ENCODE measurements at regions not wholly inside any gene's neighbourhood (a gene's known extent, or its start where the extent isn't known, plus 50 kb on each side); places are given as distances from the start of the nearest gene placed in this dataset.

DNA sequence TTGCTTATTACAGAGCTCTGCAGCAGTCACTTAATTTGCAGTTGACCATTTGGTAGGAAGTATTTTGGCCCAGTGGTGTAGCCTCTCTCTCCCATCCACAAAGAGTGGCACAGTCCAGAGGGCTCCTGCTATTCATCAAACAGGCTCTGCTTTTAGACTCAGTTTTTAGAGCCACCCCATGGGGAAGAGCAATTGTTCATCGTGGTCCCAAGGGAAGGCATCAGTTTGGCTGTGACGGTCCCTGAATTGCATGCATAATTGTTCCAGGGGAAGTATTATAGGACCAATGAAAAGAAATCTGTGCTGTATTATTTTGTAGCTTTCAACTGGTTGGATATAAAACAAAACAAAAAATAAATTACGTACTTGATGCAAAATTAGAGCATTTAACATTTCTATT is 799.0 kb downstream of the DACH1 start:
- no peak for DNase-seq

DNA sequence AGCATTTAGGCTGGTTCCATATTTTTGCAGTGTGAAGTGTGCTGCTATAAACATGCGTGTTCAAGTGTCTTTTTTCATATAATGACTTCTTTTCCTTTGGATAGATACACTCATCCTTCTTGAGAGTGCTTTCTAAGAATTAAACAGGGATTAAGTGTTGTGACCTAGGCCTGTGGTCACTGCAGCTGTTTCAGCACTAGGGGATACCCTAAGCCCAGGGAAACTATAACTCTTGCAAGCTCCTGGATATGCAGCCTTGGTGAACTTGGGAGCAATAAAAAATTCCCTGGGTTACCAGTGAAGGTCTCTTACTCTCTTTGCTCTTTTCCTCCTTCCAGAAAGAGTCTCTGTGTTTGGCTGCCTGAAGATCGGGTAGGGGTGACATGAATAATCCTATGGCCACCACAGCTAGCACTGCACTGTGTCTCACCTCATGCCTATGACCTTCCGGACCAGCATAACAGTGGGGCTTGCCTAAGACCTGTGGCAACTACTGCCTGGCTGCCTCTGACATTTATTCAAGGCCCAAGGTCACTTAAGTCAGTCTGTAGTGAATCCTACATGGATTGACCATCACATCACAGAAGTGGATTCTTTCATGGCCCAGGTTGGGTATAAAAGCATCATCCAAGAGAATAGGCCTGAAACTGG is 799.7 kb downstream of the DACH1 start:
- DNase-seq = no peak

- no peak for DNase-seq
Observed at GRCh38 chr13:71056581-71056980, 810.4 kb downstream of the DACH1 start.

GRCh38 chr13:71055644-71056043 is 811.4 kb downstream of the DACH1 start:
- no peak for DNase-seq

- no peak for DNase-seq
Observed at GRCh38 chr13:71055047-71055446, 812.0 kb downstream of the DACH1 start.

GRCh38 chr13:71054358-71054757 is 812.6 kb downstream of the DACH1 start:
- no peak for DNase-seq

DNA sequence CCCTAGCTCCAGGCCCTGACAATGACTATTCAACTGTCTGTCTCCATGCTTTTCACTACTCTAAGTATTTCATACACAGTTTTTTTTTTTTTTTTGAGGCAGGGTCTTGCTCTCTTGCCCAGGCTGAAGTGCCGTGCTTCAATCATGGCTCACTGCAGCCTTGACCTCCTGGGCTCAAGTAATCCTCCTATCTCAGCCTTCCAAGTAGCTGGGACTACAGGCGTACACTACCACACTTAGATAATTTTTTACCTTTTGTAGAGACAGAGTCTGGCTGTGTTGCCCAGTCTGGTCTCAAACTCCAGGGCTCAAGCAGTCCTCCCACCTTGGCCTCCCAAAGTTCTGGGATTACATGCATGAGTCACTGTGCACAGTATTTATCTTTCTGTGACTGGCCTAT is 815.4 kb downstream of the DACH1 start:
- DNase-seq = no peak

GRCh38 chr13:71046360-71047079 is 820.5 kb downstream of the DACH1 start:
- DNase-seq = no peak

GRCh38 chr13:71045101-71045500 is 821.9 kb downstream of the DACH1 start:
- DNase-seq = no peak

- no peak for DNase-seq
Observed at GRCh38 chr13:71039440-71039839, 827.6 kb downstream of the DACH1 start.

DNA sequence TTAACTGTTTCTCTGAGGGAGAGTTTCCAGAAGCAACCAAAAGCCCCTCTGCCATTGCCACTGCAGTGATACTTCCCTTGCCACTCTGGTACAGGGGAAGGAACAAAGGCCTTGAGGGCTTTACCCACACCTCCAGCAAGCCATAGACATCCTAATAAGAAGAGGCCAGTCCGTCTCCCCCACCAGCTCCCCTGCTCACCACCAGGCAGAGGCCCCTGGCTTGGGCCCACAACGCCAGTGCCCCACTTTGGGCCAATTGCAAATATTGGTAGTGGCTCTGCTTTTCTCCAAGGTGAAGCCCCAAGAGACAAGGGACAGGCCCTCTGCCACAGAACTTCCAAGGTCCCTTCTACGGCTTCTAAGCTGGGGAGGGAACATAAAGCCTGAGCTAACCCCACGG is 833.0 kb downstream of the DACH1 start:
- DNase-seq = no peak

DNA sequence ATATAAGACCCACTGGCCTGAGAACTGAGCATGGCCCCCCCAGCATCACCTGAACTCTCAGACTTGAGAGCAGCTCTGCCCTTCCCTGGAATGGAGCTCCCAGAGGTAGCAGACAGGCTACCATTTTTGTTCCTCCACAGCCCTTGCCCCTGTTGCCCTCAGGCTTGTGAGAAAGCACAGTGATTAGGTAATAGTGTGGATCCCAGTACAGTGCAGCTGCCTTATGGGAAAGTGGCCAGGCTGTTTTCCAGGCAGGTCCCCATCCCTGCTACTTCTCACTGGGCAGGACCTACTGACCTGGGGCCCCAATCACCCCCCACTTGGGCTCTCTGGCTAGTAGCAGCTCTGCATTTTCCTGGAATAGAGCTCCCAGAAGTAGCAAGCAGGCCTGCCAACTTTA is 834.0 kb downstream of the DACH1 start:
- DNase-seq = no peak

GRCh38 chr13:71030784-71031183 is 836.2 kb downstream of the DACH1 start:
- no peak for DNase-seq

DNA sequence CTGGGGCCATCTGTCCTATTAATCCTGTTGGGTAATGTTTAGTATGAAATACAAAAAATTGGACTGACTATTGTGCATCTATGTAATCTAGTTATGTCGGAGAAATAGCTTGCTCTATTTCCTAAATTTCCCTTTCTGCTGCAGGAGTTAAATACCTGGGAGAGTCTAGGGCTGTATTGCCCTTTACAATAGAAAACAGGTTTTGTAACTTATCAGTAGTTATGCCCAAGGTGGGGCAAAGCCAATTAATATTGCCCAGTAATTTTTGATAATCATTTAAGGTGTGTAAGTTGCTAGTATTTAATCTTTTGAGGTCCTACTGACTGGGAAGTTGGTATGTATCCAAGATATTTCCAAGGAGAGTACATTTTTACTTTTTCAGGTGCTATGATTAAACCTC is 838.1 kb downstream of the DACH1 start:
- no peak for DNase-seq

GRCh38 chr13:71021825-71022422 is 845.1 kb downstream of the DACH1 start:
- DNase-seq = no peak

DNA sequence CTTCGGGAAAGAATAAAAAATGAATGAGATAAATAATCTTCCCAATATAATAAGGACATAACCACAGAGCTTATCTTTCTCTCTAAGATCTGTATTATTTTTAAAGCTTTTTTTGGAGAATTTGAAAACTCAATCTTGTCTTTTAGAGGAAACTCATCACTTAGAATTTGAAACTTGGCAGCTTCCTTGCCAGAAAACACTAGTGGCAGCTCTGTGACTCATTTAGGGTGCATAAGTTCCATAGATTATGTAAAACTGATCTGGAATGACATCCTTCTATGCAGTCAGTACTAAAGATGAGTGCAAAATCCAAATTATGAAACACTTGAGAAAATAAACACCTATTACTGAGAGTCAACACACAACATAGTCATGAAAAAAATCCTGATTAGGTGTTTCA is 848.0 kb downstream of the DACH1 start:
- DNase-seq = no peak

DNA sequence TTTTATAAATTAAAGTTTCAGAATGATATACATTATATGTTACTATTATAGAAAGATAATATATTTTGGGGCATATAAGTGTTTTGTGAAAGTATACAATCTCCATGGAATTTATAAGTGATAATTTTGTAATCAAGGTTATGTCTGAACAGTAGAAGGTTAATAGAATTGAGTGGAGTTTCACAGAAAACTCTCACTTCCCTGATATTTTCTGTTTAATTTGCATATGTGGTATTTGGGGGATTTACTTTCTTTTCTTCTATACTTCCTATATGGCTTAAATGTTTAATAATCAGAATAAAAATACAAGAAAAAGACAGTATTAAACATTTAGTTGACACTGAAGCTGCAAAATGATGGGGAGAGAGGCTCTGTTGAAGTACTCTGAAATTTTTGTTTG is 848.5 kb downstream of the DACH1 start:
- DNase-seq = no peak

DNA sequence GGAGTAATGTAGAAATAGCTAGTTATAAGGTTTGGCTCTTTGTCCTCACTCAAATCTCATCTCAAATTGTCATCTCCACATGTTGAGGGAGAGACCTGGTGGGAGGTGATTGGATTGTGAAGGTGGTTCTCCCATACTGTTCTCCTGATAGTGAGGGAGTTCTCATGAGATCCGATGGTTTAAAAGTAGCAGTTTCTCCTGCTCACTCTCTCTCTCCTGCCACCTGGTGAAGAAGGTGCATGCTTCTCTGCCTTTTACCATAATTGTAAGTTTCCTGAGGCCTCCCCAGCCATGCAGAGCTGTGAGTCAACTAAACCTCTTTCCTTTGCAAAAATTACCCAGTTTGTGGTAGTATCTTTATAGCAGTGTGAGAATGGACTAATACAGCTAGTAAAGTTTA is 849.4 kb downstream of the DACH1 start:
- DNase-seq = no peak

DNA sequence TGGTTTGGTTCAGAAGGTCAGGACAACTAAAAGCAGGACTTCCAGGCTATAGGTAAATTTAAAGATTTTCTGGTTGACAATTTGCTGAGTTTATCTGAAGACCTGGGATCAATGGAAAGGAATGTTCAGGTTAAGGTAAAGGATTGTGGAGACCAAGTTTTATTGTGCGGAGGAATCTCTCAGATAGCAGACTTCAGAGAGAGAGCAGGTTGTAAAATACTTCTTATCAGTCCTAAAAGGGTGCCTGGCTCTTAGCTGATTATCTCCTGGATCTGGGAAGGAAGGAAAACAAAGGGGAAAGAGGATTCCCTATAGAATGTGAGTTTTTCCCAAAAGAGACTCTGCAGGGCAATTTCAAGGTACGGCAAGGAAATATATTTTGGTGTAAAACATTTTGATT is 851.5 kb downstream of the DACH1 start:
- no peak for DNase-seq

- no peak for DNase-seq
Observed at GRCh38 chr13:71015021-71015420, 852.0 kb downstream of the DACH1 start.

- DNase-seq = no peak
Observed at GRCh38 chr13:71005919-71006318, 861.1 kb downstream of the DACH1 start.

DNA sequence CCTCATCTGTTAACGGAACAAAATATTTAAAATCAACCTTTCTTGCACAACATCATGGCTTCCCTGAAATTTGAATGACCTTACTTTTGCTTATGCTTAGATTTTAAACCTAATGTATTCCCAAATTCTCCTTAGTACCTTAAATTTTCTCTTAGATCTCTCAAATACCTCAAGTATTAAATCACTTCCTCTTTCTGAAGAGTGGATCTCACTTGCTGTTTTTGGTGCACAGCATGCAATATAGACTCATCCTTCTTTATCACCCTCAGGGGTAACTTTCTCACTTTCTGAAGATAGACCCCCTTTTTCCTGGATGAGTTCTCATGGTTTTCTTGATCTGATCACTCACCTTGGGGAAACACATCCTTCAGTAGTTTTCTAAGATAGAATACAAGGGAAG is 871.7 kb downstream of the DACH1 start:
- DNase-seq = no peak

GRCh38 chr13:70994191-70994590 is 872.8 kb downstream of the DACH1 start:
- no peak for DNase-seq

DNA sequence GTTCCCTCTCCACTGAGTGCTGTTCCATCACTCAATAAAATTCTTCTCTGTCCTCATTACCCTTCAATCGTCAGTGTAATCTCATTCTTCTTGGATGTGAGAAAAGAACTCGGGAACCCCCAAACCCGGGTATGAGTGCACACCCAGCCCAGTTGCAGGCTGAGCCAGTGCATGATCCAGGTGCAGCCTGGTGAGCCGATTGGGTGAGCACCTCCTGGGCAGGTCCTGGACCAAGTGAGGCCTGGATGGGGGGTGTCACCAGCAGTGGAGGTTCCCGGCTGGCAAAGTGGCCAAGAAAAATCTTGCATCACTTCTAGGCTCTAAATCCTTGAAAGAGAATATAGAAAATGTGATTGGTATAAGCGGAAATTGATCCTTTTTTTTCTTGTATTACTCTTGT is 878.8 kb upstream of the KLHL1 start:
- DNase-seq = no peak

DNA sequence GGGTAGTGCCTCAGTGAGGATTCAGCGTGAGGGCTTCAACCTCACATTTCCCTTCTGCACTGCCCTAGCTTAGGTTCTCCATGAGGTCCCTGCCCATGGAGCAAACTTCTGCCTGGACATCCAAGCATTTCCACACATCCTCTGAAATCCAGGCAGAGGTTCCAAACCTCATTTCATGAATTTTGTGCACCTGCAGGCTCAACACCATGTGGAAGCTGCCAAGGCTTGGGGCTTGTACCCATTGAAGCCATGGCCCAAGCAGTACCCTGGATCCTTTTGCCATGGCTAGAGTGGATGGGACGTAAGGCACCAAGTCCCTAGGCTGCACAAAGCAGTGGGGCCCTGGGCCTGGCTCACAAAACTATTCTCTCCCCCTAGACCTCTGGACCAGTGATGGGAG is 877.1 kb upstream of the KLHL1 start:
- DNase-seq = no peak

Measured in CD4-positive, alpha-beta T cell treated with Interferon gamma for 1 hour (primary cell).